ENCODE measurements at regions not wholly inside any gene's neighbourhood (a gene's known extent, or its start where the extent isn't known, plus 50 kb on each side); places are given as distances from the start of the nearest gene placed in this dataset.

DNA sequence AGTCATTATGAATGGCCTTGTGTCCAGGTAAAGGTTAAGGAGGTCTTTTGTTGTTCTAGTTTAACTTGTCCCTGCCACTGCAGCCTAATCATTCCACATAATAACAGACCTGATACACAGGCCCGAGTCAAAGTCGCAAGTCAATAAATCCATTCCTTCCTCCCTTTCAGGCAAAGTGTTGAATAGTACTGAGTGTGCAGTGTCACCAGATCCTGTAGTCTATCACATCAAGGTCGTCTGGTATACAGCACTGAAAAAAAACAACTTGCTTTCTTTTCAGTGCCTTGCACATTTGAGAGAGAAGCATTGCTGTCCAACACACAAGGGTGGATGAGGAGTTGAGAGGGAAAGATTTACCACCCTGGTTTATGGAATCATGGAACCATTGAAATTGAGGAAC is 606.2 kb downstream of the BCL11A start:
- Mint-ChIP-seq H3K4me1 (peaks cover 19% of the 10 kb centered on the region), H3K27me3 (ENCODE audit: low read depth) (peaks cover 7% of the 10 kb centered on the region), H3K4me3 (no peak overlapping the region), H3K36me3 (ENCODE audit: low read depth) (no peaks in the 10 kb centered on the region), H3K9me3 (no peaks in the 10 kb centered on the region), H3K27ac (peak overlapping the region in 2 of 3 experiments; percentile 15 to 26)
- TF ChIP-seq, protein P1, sequence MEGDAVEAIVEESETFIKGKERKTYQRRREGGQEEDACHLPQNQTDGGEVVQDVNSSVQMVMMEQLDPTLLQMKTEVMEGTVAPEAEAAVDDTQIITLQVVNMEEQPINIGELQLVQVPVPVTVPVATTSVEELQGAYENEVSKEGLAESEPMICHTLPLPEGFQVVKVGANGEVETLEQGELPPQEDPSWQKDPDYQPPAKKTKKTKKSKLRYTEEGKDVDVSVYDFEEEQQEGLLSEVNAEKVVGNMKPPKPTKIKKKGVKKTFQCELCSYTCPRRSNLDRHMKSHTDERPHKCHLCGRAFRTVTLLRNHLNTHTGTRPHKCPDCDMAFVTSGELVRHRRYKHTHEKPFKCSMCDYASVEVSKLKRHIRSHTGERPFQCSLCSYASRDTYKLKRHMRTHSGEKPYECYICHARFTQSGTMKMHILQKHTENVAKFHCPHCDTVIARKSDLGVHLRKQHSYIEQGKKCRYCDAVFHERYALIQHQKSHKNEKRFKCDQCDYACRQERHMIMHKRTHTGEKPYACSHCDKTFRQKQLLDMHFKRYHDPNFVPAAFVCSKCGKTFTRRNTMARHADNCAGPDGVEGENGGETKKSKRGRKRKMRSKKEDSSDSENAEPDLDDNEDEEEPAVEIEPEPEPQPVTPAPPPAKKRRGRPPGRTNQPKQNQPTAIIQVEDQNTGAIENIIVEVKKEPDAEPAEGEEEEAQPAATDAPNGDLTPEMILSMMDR (IDR thresholded peaks at IDR 0.05; ENCODE audit: unreplicated experiment in 3 of 3), result no peak

DNA sequence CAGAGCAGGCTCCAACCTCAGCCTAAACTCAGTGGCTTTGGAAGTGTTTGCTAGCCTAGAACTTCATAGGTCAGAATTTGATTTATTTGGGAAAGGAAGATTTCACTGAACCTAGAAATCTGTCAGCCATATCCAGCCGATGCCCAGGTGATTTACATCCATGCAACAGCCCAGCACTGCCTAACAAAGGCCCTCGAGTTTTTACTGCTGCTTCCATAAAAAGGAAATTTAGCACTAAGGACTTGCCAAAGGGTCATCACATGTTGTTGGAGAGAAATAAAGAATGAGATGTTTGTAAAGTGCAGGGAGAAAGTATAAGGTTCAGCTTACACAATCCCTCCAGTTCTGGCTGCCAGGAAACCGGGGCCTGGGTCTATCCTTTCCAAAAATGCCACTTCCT is 614.2 kb downstream of the BCL11A start:
- no peaks in the 10 kb centered on the region for H3K4me1 Mint-ChIP-seq
- no peak overlapping the region for H3K4me3 Mint-ChIP-seq
- H3K9me3 Mint-ChIP-seq, result no peaks in the 10 kb centered on the region
- no peak overlapping the region for H3K27ac Mint-ChIP-seq
- no peaks in the 10 kb centered on the region for H3K27me3 Mint-ChIP-seq (ENCODE audit: low read depth)
- TF ChIP-seq, protein P1 (IDR thresholded peaks at IDR 0.05; ENCODE audit: unreplicated experiment in 3 of 3), result no peak
- no peaks in the 10 kb centered on the region for H3K36me3 Mint-ChIP-seq (ENCODE audit: low read depth)

DNA sequence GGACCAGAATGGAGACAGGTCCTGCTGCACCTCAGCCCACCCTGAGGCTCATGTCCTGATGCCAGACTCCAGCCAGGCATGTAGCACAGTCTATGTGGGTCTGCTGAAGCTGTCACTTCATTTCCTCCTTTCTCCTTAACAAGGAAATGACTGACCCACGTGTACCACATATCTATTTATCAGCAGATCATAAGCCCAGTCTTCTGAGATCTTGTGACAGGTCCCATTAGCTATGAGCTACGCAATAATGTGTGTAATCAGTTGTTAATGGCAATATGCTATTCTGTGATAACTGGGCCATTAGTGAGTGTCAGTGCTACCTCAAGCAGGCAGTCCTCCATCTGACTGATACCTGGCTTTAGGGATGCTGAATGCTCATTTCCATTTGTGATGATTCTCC is 615.3 kb downstream of the BCL11A start:
- H3K27me3 Mint-ChIP-seq (ENCODE audit: low read depth), result no peaks in the 10 kb centered on the region
- no peaks in the 10 kb centered on the region for H3K9me3 Mint-ChIP-seq
- H3K36me3 Mint-ChIP-seq (ENCODE audit: low read depth), result no peaks in the 10 kb centered on the region
- TF ChIP-seq, protein P1 (IDR thresholded peaks at IDR 0.05; ENCODE audit: unreplicated experiment in 3 of 3), result no peak
- H3K4me3 Mint-ChIP-seq, result no peak overlapping the region
- no peaks in the 10 kb centered on the region for H3K4me1 Mint-ChIP-seq
- no peak overlapping the region for H3K27ac Mint-ChIP-seq

DNA sequence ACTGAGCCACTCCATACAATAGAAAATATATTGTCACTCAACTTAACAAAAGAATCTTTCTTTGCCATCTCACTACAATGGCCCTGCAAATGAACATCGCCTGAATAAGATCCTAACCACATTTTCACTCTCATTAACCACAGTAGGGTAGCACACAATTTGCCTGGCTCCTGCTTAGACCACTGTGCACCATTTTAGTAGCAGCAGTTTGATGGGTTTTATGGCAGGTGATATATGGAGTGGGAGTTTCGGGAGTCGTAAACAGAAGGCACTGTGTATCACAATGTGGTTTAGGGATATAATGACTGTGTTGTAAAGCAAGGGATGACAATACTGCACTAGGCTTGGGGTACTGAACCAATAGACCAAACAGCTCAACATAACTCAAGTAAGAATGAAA is 617.4 kb downstream of the BCL11A start:
- Mint-ChIP-seq H3K9me3 (peaks cover 2% of the 10 kb centered on the region), H3K27ac (no peak overlapping the region), H3K4me1 (no peaks in the 10 kb centered on the region), H3K36me3 (ENCODE audit: low read depth) (no peaks in the 10 kb centered on the region), H3K27me3 (ENCODE audit: low read depth) (no peaks in the 10 kb centered on the region), H3K4me3 (no peak overlapping the region)
- TF ChIP-seq, protein P1 (IDR thresholded peaks at IDR 0.05; ENCODE audit: unreplicated experiment in 3 of 3), result no peak

DNA sequence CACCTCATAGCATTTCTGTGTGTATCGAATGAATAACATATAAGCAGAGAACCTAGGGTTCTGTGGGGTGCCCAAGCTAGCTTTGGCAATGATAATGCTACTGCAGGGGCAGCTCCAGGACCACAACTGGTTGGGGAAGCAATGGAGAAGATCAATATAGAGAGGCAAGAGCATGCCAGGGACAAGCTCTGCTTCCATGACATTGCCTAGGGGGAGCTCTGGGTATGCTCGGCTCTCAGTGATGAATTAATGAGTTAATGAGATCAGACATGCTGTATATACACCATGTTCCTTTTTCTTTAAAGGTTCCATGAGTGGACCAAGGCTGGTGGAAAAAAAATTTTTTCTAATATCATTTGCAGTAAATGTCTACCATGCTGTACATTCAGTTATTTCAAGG is 618.4 kb downstream of the BCL11A start:
- Mint-ChIP-seq H3K4me3 (no peak overlapping the region), H3K4me1 (no peaks in the 10 kb centered on the region), H3K27ac (no peak overlapping the region), H3K27me3 (ENCODE audit: low read depth) (peaks cover 9% of the 10 kb centered on the region), H3K9me3 (peaks cover 2% of the 10 kb centered on the region), H3K36me3 (ENCODE audit: low read depth) (no peaks in the 10 kb centered on the region)
- TF ChIP-seq, protein P1 (IDR thresholded peaks at IDR 0.05; ENCODE audit: unreplicated experiment in 3 of 3), result no peak

DNA sequence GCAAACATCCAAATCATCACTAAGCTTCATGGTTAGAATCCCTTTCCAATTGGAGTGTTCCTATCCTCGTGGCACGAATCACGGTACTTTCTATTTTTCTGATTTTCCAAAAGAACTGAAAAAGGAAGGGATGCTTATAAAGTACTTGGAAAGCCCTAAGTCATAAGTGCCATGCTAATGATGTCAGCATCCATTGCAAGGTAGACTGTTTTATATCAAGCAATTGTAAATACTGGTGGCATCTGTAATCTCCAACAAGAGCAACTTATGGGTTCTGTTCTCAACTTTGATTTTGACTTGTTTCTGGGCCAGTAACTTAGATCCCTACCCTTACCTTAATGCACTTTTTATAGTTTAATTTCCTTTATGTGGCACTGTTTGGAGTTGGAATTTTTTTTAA is 619.5 kb downstream of the BCL11A start:
- Mint-ChIP-seq H3K27ac (no peak overlapping the region), H3K4me1 (no peaks in the 10 kb centered on the region), H3K9me3 (peaks cover 2% of the 10 kb centered on the region), H3K36me3 (ENCODE audit: low read depth) (no peaks in the 10 kb centered on the region), H3K4me3 (no peak overlapping the region), H3K27me3 (ENCODE audit: low read depth) (peaks cover 9% of the 10 kb centered on the region)
- TF ChIP-seq, protein P1 (IDR thresholded peaks at IDR 0.05; ENCODE audit: unreplicated experiment in 3 of 3), result no peak

Data from nephron (organoid).